Coronary artery (tissue), 2 donors: ENCODE measurements at regions not wholly inside any gene's neighbourhood (a gene's known extent, or its start where the extent isn't known, plus 50 kb on each side); places are given as distances from the start of the nearest gene placed in this dataset.

Source experiments
- DNase-seq: peaks from one replicate; pipeline ENCODE4 v3.0.0-alpha.2; 2017; ENCODE audit warnings: low spot score
- H3K27ac ChIP-seq, 2 donors: fragments of 200-600 bp; sonication (generic); one replicate each; pipeline ENCODE4 v1.5.1; 2016 to 2019
- H3K4me3 ChIP-seq: fragments of 200-600 bp; sonication (generic); 2 replicates; pipeline ENCODE4 v1.5.1; 2016; ENCODE audit warnings: mild to moderate bottlenecking, moderate library complexity
- TF ChIP-seq, protein P1 (sequence below): fragments of 200-600 bp; sonication (generic); IDR thresholded peaks from one replicate; pipeline ENCODE4 v1.5.1; 2019; ENCODE audit warnings: antibody characterized with exemption

DNA sequence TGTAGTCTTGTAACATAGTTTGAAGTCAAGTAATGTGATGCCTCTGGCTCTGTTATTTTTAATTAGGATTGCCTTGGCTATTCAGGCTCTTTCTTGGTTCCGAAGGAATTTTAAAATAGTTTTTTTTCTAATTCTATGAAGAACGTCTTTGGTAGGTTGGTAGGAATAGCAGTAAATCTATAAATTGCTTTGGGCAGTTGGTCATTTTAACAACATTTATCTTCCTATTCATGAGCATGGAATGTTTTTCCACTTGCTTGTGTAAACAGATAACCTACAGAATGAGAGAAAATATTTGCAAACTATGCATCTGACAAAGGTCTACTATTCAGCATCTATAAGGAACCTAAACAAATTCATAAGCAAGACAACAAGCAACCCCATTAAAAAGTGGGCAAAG lies 173.2 kb upstream of the TRPC7 start:
- Histone ChIP-seq H3K27ac (no peak overlapping the region), H3K4me3 (no peak overlapping the region)
- no peak for DNase-seq
- TF ChIP-seq, protein P1, sequence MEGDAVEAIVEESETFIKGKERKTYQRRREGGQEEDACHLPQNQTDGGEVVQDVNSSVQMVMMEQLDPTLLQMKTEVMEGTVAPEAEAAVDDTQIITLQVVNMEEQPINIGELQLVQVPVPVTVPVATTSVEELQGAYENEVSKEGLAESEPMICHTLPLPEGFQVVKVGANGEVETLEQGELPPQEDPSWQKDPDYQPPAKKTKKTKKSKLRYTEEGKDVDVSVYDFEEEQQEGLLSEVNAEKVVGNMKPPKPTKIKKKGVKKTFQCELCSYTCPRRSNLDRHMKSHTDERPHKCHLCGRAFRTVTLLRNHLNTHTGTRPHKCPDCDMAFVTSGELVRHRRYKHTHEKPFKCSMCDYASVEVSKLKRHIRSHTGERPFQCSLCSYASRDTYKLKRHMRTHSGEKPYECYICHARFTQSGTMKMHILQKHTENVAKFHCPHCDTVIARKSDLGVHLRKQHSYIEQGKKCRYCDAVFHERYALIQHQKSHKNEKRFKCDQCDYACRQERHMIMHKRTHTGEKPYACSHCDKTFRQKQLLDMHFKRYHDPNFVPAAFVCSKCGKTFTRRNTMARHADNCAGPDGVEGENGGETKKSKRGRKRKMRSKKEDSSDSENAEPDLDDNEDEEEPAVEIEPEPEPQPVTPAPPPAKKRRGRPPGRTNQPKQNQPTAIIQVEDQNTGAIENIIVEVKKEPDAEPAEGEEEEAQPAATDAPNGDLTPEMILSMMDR: no peak

DNA sequence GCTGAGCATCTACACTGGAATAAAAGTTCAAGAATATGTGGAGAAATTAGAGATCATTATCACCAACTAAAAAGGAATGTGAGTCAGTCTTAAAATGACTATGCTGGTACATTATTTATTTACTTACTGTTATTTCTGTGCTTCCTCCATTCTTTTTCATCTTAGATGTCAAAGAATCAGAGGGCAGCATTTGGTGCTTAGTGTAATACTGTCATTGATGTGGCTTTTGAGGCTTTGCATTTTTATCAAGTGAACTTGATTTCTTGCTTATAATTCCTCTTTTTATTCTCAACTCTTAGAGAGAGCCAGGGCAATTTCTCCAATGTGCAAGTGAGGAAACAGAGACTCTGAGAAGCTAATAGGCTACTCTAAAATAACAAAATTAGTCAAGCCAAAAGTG lies 163.7 kb upstream of the TRPC7 start:
- Histone ChIP-seq H3K27ac (no peak overlapping the region), H3K4me3 (no peak overlapping the region)
- TF ChIP-seq, protein P1: no peak
- DNase-seq: no peak

DNA sequence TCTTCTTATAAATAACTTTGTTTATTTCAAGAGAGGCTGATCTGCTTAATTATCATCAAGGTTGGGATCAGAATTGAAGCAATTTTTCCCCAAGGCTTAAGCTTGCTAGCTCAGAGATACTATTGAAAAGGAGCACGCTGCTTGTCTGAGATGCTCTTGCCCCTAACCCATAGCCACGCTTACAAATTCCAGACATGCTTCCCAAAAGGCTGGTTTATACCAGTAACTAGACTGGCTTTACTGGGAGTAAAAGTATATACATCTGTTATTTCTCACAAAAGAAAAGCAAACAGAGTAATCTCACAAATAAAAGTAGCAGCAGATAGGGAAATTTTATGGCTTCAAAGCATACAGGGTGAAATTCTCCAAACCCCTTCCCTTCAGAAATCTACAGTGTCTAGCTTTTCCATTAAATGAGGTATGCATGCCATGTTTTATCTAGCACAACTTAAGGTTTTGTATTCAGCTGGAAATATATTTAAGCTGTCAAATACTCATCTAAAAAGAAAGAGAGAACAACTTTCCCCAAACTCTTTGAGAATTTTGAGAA lies 163.2 kb upstream of the TRPC7 start:
- H3K27ac ChIP-seq: no peak overlapping the region
- TF ChIP-seq, protein P1: no peak
- no peak for DNase-seq
- no peak overlapping the region for H3K4me3 ChIP-seq

DNA sequence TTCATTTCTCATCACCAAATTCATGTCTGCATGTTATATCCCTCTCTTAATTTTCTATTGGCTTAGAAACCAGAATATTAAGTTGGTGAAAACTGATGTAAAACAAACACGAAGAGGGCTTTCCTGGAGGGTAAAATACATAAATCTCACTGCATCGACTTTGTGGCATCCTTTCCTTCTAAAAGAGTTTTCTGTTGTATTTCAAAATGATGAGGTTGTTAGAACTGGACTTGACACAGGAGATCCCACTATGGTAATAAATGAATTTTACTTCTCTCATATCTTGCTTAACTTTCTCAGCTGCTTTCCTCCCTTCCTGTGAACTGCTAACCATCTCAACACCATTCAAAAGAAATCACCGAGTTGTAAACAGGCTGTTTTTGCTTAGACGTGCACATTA lies 162.0 kb upstream of the TRPC7 start:
- Histone ChIP-seq H3K27ac (no peak overlapping the region), H3K4me3 (no peak overlapping the region)
- DNase-seq: no peak
- TF ChIP-seq, protein P1: no peak

DNA sequence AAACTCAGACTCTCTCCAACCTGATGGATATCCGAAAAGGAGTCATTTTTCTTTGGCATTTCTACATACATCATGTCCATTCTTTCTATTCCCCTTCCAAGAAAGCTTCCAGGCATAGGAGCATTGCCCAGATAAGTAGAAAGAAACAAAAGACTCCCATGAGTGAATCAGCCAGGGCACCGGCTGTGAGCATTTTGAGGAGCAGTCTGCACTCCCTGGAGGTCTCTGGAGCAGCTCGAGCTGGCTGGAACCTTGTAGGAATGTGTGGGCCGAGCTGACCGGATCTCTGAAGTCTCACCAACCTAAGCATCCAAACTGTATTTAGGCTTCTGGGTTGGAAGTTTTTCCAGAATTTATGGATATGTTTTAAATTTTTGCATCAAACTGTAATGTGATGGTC lies 161.4 kb upstream of the TRPC7 start:
- DNase-seq: no peak
- TF ChIP-seq, protein P1: no peak
- Histone ChIP-seq H3K27ac (no peak overlapping the region), H3K4me3 (no peak overlapping the region)

DNA sequence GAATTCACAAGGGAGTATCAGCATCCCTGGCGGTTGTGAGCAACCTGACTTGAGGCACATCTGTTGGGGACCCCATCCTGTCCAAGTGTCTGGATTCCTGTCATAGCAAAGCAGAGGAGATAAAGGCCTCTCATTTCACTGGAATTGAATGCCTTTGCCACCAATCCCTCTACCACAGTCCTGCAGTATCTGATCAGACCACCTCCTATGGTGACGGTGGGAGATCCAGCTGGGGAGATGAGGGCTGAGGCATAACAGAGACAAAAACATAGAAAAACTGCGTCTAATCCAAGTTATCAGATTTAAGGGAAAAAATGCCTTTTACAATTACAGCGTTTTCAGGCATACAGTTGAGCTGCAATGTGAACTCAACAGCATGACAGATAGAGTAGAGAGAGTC lies 160.7 kb upstream of the TRPC7 start:
- TF ChIP-seq, protein P1: no peak
- no peak overlapping the region for H3K27ac ChIP-seq
- no peak for DNase-seq
- H3K4me3 ChIP-seq: no peak overlapping the region

DNA sequence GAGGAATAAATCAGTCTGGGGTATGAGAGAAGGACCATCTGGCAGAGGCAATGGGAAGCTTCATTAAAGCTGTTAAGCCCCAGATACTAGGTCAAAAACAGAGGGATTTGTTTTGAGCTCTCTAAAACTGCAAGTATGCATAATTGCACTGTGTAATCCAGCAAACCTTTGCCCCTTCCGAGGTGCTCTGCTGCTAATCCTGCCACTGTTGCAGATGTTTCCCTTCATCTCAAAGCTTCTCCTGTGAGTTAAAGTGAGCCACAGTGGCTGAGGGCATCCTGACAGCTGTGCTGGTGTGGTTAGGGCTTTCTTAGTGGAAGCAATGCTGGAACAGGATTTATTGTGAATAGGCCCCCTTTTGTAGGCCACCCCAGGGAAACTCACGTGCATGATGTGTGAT lies 160.3 kb upstream of the TRPC7 start:
- Histone ChIP-seq H3K27ac (no peak overlapping the region), H3K4me3 (no peak overlapping the region)
- DNase-seq: no peak
- TF ChIP-seq, protein P1: no peak
